Right ventricle myocardium inferior (tissue), 1 donor: ENCODE measurements at regions not wholly inside any gene's neighbourhood (a gene's known extent, or its start where the extent isn't known, plus 50 kb on each side); places are given as distances from the start of the nearest gene placed in this dataset.

Source experiments
- ATAC-seq: fragments of 200-7000 bp; cut with Tn5 transposase; one replicate; pipeline ENCODE4 v1.9.1; 2020; ENCODE audit warnings: mild to moderate bottlenecking, moderate library complexity
- DNase-seq: peaks from one replicate; pipeline ENCODE4 v3.0.0; 2021; ENCODE audit errors: missing footprints
- intact Hi-C: fragments of 100-400 bp; cut with DNase I; formaldehyde crosslinking; loops from one replicate; pipeline ENCODE4 v1.11.0; 2022
- donor health status: DM: no; HTN: yes; CAD: no; lungs with severe emphysema.

GRCh38 chr13:39224671-39225240, 186.5 kb downstream of the NHLRC3 start:
- no peak for ATAC-seq

GRCh38 chr13:39225860-39226259, 187.6 kb downstream of the NHLRC3 start:
- DNase-seq (no peak), ATAC-seq (peak; percentile 57)
- intact Hi-C loops, result no loop called here

More at GRCh38 chr13:39224671-39225240, 186.5 kb downstream of the NHLRC3 start:
- intact Hi-C loops, result no loop called here
- DNase-seq, result no peak

- DNase-seq, result no peak
- ATAC-seq, result peak; percentile 77
- intact Hi-C loops, result no loop called here
Observed at GRCh38 chr13:39226359-39226758, 188.1 kb downstream of the NHLRC3 start.

GRCh38 chr13:39232401-39232980, 194.2 kb downstream of the NHLRC3 start:
- no peak for ATAC-seq
- intact Hi-C loops, result no loop called here
- no peak for DNase-seq

- DNase-seq, result no peak
- intact Hi-C loops, result no loop called here
- ATAC-seq, result no peak
Observed at GRCh38 chr13:39232999-39233398, 194.7 kb downstream of the NHLRC3 start.

GRCh38 chr13:39233519-39233918, 195.3 kb downstream of the NHLRC3 start:
- ATAC-seq, result no peak
- no peak for DNase-seq
- intact Hi-C loops, result no loop called here

- DNase-seq, result no peak
- no peak for ATAC-seq
- intact Hi-C loops, result no loop called here
Observed at GRCh38 chr13:39244561-39245230, 206.4 kb downstream of the NHLRC3 start.

- no peak for ATAC-seq
- intact Hi-C loops, result no loop called here
Observed at GRCh38 chr13:39245688-39246087, 207.4 kb downstream of the NHLRC3 start.

GRCh38 chr13:39249982-39250381, 211.7 kb downstream of the NHLRC3 start:
- DNase-seq, result no peak
- intact Hi-C loops, result no loop called here
- no peak for ATAC-seq

More at GRCh38 chr13:39245688-39246087, 207.4 kb downstream of the NHLRC3 start:
- no peak for DNase-seq

- ATAC-seq, result peak; percentile 55
- intact Hi-C loops, result no loop called here
- no peak for DNase-seq
Observed at GRCh38 chr13:39250440-39250839, 212.2 kb downstream of the NHLRC3 start.

GRCh38 chr13:39251340-39251739, 213.1 kb downstream of the NHLRC3 start:
- ATAC-seq, result no peak
- intact Hi-C loops, result no loop called here
- DNase-seq, result no peak

- ATAC-seq (no peak), DNase-seq (no peak)
- intact Hi-C loops, result no loop called here
Observed at GRCh38 chr13:39253774-39254173, 215.5 kb downstream of the NHLRC3 start.

- DNase-seq (no peak), ATAC-seq (no peak)
- intact Hi-C loops, result no loop called here
Observed at GRCh38 chr13:39254601-39255000, 216.3 kb downstream of the NHLRC3 start.

- intact Hi-C loops, result no loop called here
- ATAC-seq (peak; percentile 90), DNase-seq (no peak)
Observed at GRCh38 chr13:39257642-39258041, 219.4 kb downstream of the NHLRC3 start.

GRCh38 chr13:39259371-39260140, 221.3 kb downstream of the NHLRC3 start:
- no peak for DNase-seq
- intact Hi-C loops, result loop anchor here (5.0 kb wide), 4 partner anchors 72 to 358 kb away; partner anchors contain the start of gene LHFPL6
- no peak for ATAC-seq

- ATAC-seq, result peak; percentile 88
- intact Hi-C loops, result loop anchor here (5.0 kb wide), 4 partner anchors 76 to 354 kb away; partner anchors contain the start of gene LHFPL6
- no peak for DNase-seq
Observed at GRCh38 chr13:39263033-39263432, 224.8 kb downstream of the NHLRC3 start.

- no peak for DNase-seq
- no peak for ATAC-seq
- intact Hi-C loops, result loop anchor here (5.0 kb wide), 4 partner anchors 76 to 354 kb away; partner anchors contain the start of gene LHFPL6
Observed at GRCh38 chr13:39263531-39263930, 225.3 kb downstream of the NHLRC3 start.

- DNase-seq (no peak), ATAC-seq (no peak)
- intact Hi-C loops, result no loop called here
Observed at GRCh38 chr13:39266426-39266825, 228.2 kb downstream of the NHLRC3 start.

- peak; percentile 26 for ATAC-seq
- intact Hi-C loops, result no loop called here
- no peak for DNase-seq
Observed at GRCh38 chr13:39268398-39268797, 230.1 kb downstream of the NHLRC3 start.
